H9 (cell line): ENCODE measurements at regions not wholly inside any gene's neighbourhood (a gene's known extent, or its start where the extent isn't known, plus 50 kb on each side); places are given as distances from the start of the nearest gene placed in this dataset.

Experiments
- DNase-seq: peaks from one replicate; pipeline ENCODE4 v3.0.0-alpha.2; 2017
- H2AFZ ChIP-seq: one replicate; pipeline ENCODE4 v1.6.1; 2013; ENCODE audit warnings: mild to moderate bottlenecking, low read length, control low read depth, moderate library complexity
- H2AK5ac ChIP-seq: 2 replicates; pipeline ENCODE4 v1.6.1; 2013; ENCODE audit warnings: low read length, control low read depth, mixed read lengths; ENCODE audit not compliant: insufficient read length
- H2BK120ac ChIP-seq: one replicate; pipeline ENCODE4 v1.6.1; 2013; ENCODE audit warnings: low read depth, mild to moderate bottlenecking, low read length, control low read depth, inconsistent platforms; ENCODE audit not compliant: poor library complexity, severe bottlenecking
- H2BK12ac ChIP-seq: 2 replicates; pipeline ENCODE4 v1.6.1; 2013; ENCODE audit warnings: low read length, control low read depth, mixed read lengths, low read depth; ENCODE audit not compliant: insufficient read length
- H2BK15ac ChIP-seq: 2 replicates; pipeline ENCODE4 v1.6.1; 2013; ENCODE audit warnings: low read depth, low read length, control low read depth
- H2BK20ac ChIP-seq: one replicate; pipeline ENCODE4 v1.6.1; 2013; ENCODE audit warnings: low read depth, mild to moderate bottlenecking, low read length, control low read depth, inconsistent platforms; ENCODE audit not compliant: poor library complexity, severe bottlenecking
- H2BK5ac ChIP-seq: 2 replicates; pipeline ENCODE4 v1.6.1; 2013; ENCODE audit warnings: low read length, control low read depth, mixed read lengths; ENCODE audit not compliant: insufficient read length
- H3K14ac ChIP-seq: 2 replicates; pipeline ENCODE4 v1.6.1; 2013; ENCODE audit warnings: low read length, control low read depth; ENCODE audit not compliant: insufficient read depth
- H3K18ac ChIP-seq: 2 replicates; pipeline ENCODE4 v1.6.1; 2013; ENCODE audit warnings: low read depth, mild to moderate bottlenecking, mixed read lengths, low read length, control low read depth; ENCODE audit not compliant: insufficient read length
- H3K23ac ChIP-seq: 2 replicates; pipeline ENCODE4 v1.6.1; 2013; ENCODE audit warnings: low read length, control low read depth, mixed read lengths, low read depth; ENCODE audit not compliant: insufficient read length
- H3K23me2 ChIP-seq: 2 replicates; pipeline ENCODE4 v1.6.1; 2013; ENCODE audit warnings: low read depth, mild to moderate bottlenecking, mixed read lengths, low read length, control low read depth; ENCODE audit not compliant: insufficient read length, poor library complexity, severe bottlenecking
- H3K27ac ChIP-seq: 2 replicates; pipeline ENCODE4 v1.5.1; 2013; ENCODE audit warnings: low read length, control low read depth, mixed read lengths, low read depth; ENCODE audit not compliant: insufficient read length
- H3K27me3 ChIP-seq: 2 replicates; pipeline ENCODE4 v1.6.1; 2013; ENCODE audit warnings: low read length, control low read depth, inconsistent platforms; ENCODE audit not compliant: insufficient read depth
- H3K4ac ChIP-seq: 2 replicates; pipeline ENCODE4 v1.6.1; 2013; ENCODE audit warnings: low read depth, mild to moderate bottlenecking, control low read depth, inconsistent platforms, low read length, moderate library complexity
- H3K4me1 ChIP-seq: 2 replicates; pipeline ENCODE4 v1.6.1; 2013; ENCODE audit warnings: low read length, control low read depth, inconsistent platforms; ENCODE audit not compliant: insufficient read depth
- H3K4me2 ChIP-seq: 2 replicates; pipeline ENCODE4 v1.6.1; 2013; ENCODE audit warnings: low read length, control low read depth, mixed read lengths; ENCODE audit not compliant: insufficient read length, insufficient read depth
- H3K56ac ChIP-seq: 2 replicates; pipeline ENCODE4 v1.6.1; 2013; ENCODE audit warnings: low read depth, mild to moderate bottlenecking, mixed read lengths, low read length, control low read depth; ENCODE audit not compliant: insufficient read length
- H3K79me1 ChIP-seq: 2 replicates; pipeline ENCODE4 v1.6.1; 2013; ENCODE audit warnings: low read depth, mild to moderate bottlenecking, moderate library complexity, low read length, control low read depth, inconsistent platforms; ENCODE audit not compliant: insufficient read depth, poor library complexity, severe bottlenecking
- H3K79me2 ChIP-seq: 2 replicates; pipeline ENCODE4 v1.6.1; 2013; ENCODE audit warnings: low read length, control low read depth, inconsistent platforms; ENCODE audit not compliant: insufficient read depth
- H3K9ac ChIP-seq: 2 replicates; pipeline ENCODE4 v1.6.1; 2013; ENCODE audit warnings: low read length, control low read depth, mixed read lengths; ENCODE audit not compliant: insufficient read length; ENCODE audit errors: extremely low read depth
- H3K9me3 ChIP-seq: one replicate; pipeline ENCODE4 v1.6.1; 2013; ENCODE audit warnings: low read depth, low read length, inconsistent platforms; ENCODE audit not compliant: control insufficient read depth
- H3T11ph ChIP-seq: one replicate; pipeline ENCODE4 v1.6.1; 2013; ENCODE audit warnings: mild to moderate bottlenecking, low read length, control low read depth, inconsistent platforms
- H4K20me1 ChIP-seq: one replicate; pipeline ENCODE4 v1.6.1; 2013; ENCODE audit not compliant: control insufficient read depth, insufficient read length, insufficient read depth
- H4K5ac ChIP-seq: 2 replicates; pipeline ENCODE4 v1.6.1; 2013; ENCODE audit warnings: low read depth, mild to moderate bottlenecking, mixed read lengths, low read length, control low read depth; ENCODE audit not compliant: insufficient read length
- H4K8ac ChIP-seq: replicated peaks from 2 replicates; pipeline ENCODE4 v1.6.1; 2013; ENCODE audit warnings: low read length, control low read depth, mixed read lengths, low read depth; ENCODE audit not compliant: insufficient read length
- H4K91ac ChIP-seq: 2 replicates; pipeline ENCODE4 v1.6.1; 2013; ENCODE audit warnings: low read depth, mild to moderate bottlenecking, moderate library complexity, mixed read lengths, low read length, control low read depth; ENCODE audit not compliant: insufficient read length
- H3K27ac Mint-ChIP-seq, 3 experiments: 2 replicates in 2 of 3; 3 replicates in 1 of 3; pipeline ENCODE4 v1.8.0; 2020 to 2021; ENCODE audit warnings: mixed read lengths in 3 of 3, mild to moderate bottlenecking in 1 of 3, moderate library complexity in 1 of 3
- H3K27me3 Mint-ChIP-seq: 2 replicates; pipeline ENCODE4 v1.8.0; 2021; ENCODE audit warnings: low read depth, mild to moderate bottlenecking, moderate library complexity, mixed read lengths
- H3K36me3 Mint-ChIP-seq, 3 experiments: 2 replicates in 2 of 3; 3 replicates in 1 of 3; pipeline ENCODE4 v1.8.0; 2020 to 2021; ENCODE audit warnings: low read depth in 3 of 3, mixed read lengths in 3 of 3; ENCODE audit not compliant: insufficient read depth in 1 of 3
- H3K4me1 Mint-ChIP-seq, 2 experiments: 2 replicates each; pipeline ENCODE4 v1.8.0; 2020; ENCODE audit warnings: mixed read lengths in 2 of 2
- H3K4me3 Mint-ChIP-seq, 2 experiments: 2 replicates in 1 of 2; 3 replicates in 1 of 2; pipeline ENCODE4 v1.8.0; 2020 to 2021; ENCODE audit warnings: mild to moderate bottlenecking in 2 of 2, mixed read lengths in 2 of 2, moderate library complexity in 1 of 2
- H3K9me3 Mint-ChIP-seq, 2 experiments: 2 replicates in 1 of 2; 3 replicates in 1 of 2; pipeline ENCODE4 v1.8.0; 2020; ENCODE audit warnings: mild to moderate bottlenecking in 2 of 2, mixed read lengths in 2 of 2, moderate library complexity in 1 of 2
- WGBS: extraction: QIAGEN DNeasy Blood & Tissue Kit; methylation state at CpG from one replicate; pipeline ENCODE4 v1.1.7; 2013; ENCODE audit warnings: missing lambda C conversion rate, low lambda C conversion rate, mixed read lengths; ENCODE audit not compliant: insufficient read length; ENCODE audit errors: extremely low coverage; 5-methylcytosine and 5-hydroxymethylcytosine counted together
- TF ChIP-seq, protein P1 (sequence below): fragments of 200-600 bp; sonication (generic); conservative IDR thresholded peaks from 3 replicates; pipeline ENCODE4 v1.8.0; 2021; ENCODE audit warnings: antibody characterized with exemption, mild to moderate bottlenecking

DNA sequence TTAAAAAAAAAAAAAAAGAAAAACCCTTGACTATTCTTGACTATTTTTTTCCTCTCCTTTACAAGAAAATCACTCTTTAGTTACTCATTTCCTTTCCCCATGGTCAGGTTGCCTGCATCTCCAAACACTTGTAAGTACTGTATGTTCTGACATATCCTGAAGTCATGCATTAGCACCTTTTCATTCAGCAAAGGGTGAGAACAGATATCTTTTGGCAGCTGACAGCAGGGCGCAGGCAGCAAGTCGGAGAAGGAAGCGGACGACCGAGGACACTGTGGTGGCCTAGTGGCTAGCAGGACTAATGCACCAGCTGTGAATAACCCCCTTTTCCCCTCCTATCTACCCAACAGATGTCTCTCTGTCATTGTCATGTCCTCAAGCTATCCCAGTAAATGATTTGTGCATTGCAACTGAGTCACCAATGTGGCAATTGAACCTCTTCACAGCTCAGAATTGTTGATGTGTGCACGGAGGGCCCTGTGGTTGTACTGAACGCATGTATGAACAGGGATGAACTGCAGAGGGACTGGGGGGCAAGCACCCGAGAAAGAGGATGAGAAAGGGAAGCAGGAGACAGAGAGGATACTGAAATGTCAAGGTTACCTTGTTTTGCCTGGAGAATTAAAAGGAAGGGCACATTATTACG is 996.0 kb upstream of the ARRDC3 start:
- Histone ChIP-seq H3K23ac (no peak overlapping the region), H3K9ac (no peak overlapping the region), H3K9me3 (no peaks in the 10 kb centered on the region), H3K23me2 (no peaks in the 10 kb centered on the region), H2BK12ac (no peak overlapping the region), H4K8ac (no peak overlapping the region), H2BK20ac (no peak overlapping the region), H2BK120ac (no peak overlapping the region), H3K4me2 (no peak overlapping the region), H3K14ac (no peak overlapping the region), H4K91ac (no peak overlapping the region), H2AK5ac (no peak overlapping the region), H3K56ac (no peak overlapping the region), H3K79me2 (no peaks in the 10 kb centered on the region), H2AFZ (no peak overlapping the region), H4K5ac (no peak overlapping the region), H4K20me1 (no peaks in the 10 kb centered on the region), H2BK15ac (no peak overlapping the region), H3T11ph (no peak overlapping the region), H3K4ac (no peak overlapping the region), H2BK5ac (no peak overlapping the region), H3K79me1 (no peaks in the 10 kb centered on the region), H3K27me3 (no peaks in the 10 kb centered on the region), H3K27ac (no peak overlapping the region), H3K4me1 (no peaks in the 10 kb centered on the region), H3K18ac (no peak overlapping the region)
- H3K27me3 Mint-ChIP-seq = no peaks in the 10 kb centered on the region; the same call in 1 of the 2 replicates
- H3K4me3 Mint-ChIP-seq = no peak overlapping the region
- peaks cover 0 to 2% (median 0%) of the 10 kb centered on the region in 3 experiments; a peak in 1 of 7 replicates for H3K36me3 Mint-ChIP-seq
- no peaks in the 10 kb centered on the region for H3K9me3 Mint-ChIP-seq
- DNase-seq = peak; percentile 53
- TF ChIP-seq, protein P1, sequence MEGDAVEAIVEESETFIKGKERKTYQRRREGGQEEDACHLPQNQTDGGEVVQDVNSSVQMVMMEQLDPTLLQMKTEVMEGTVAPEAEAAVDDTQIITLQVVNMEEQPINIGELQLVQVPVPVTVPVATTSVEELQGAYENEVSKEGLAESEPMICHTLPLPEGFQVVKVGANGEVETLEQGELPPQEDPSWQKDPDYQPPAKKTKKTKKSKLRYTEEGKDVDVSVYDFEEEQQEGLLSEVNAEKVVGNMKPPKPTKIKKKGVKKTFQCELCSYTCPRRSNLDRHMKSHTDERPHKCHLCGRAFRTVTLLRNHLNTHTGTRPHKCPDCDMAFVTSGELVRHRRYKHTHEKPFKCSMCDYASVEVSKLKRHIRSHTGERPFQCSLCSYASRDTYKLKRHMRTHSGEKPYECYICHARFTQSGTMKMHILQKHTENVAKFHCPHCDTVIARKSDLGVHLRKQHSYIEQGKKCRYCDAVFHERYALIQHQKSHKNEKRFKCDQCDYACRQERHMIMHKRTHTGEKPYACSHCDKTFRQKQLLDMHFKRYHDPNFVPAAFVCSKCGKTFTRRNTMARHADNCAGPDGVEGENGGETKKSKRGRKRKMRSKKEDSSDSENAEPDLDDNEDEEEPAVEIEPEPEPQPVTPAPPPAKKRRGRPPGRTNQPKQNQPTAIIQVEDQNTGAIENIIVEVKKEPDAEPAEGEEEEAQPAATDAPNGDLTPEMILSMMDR = no peak
- peak overlapping the region in 1 of 3 experiments; percentile 68; a peak in 2 of 7 replicates for H3K27ac Mint-ChIP-seq
- WGBS = no CpG with 5 or more reads among the region's 9 CpGs
- H3K4me1 Mint-ChIP-seq = peaks cover 6 to 11% of the 10 kb centered on the region in 2 experiments; a peak in 3 of 4 replicates
